K562 (cell line): ENCODE measurements at regions not wholly inside any gene's neighbourhood (a gene's known extent, or its start where the extent isn't known, plus 50 kb on each side); places are given as distances from the start of the nearest gene placed in this dataset.

Experiments
- ATAC-seq: fragments of 200-7000 bp; cut with Tn5 transposase; 3 replicates; pipeline ENCODE4 v1.9.1; 2020; ENCODE audit warnings: moderate library complexity
- BruUV-seq: library from RNA; stranded (reverse); fragments of 400-500 nt; replicated peaks from 2 replicates; lab custom pipeline; 2021; lab: Mats Ljungman, UMichigan
- CTCF ChIA-PET: fragments of 300-600 bp; formaldehyde crosslinking; extraction: SDS; loops from one replicate; lab custom pipeline; 2021; ENCODE audit warnings: low intra/inter-chr PET ratio; lab: Yijun Ruan, JAX
- POLR2A ChIA-PET: fragments of 300-600, 350-650 bp; sonication (Branson Sonifier 250); formaldehyde crosslinking; extraction: SDS; loops from one replicate; lab custom pipeline; 2021; ENCODE audit warnings: antibody characterized with exemption, inconsistent platforms; lab: Yijun Ruan, JAX
- DNase-seq, 4 experiments: peaks; one replicate each; pipeline versions ENCODE4 v3.0.0 to v3.0.0-alpha.2; 2011 to 2018; ENCODE audit warnings: low spot score in 3 of 4, mixed read lengths in 3 of 4; ENCODE audit errors: extremely low read depth in 1 of 4
- FAIRE-seq: peaks from 2 replicates; lab custom pipeline; 2011; peaks lifted over from hg19 to GRCh38; lab: Jason Lieb, UNC
- H2AFZ ChIP-seq: 2 replicates; pipeline ENCODE4 v1.6.0; 2011; ENCODE audit warnings: low read depth, low read length, control low read depth, inconsistent platforms
- H3K27ac ChIP-seq: fragments of 200-600 bp; 3 replicates; pipeline ENCODE4 v1.8.0; 2011; ENCODE audit warnings: low read depth, mild to moderate bottlenecking, control low read depth, inconsistent platforms, low read length, moderate library complexity, mixed read lengths; ENCODE audit errors: extremely low read depth
- H3K27me3 ChIP-seq, 2 experiments: fragments of 300-600 bp in 1 of 2; 2 replicates in 1 of 2; 3 replicates in 1 of 2; pipeline versions ENCODE4 v1.6.0 to v1.8.0; 2011; ENCODE audit warnings: inconsistent platforms in 2 of 2, low read length in 2 of 2, mild to moderate bottlenecking in 1 of 2, mixed read lengths in 1 of 2, moderate library complexity in 1 of 2; ENCODE audit not compliant: control insufficient read depth in 2 of 2, insufficient read depth in 2 of 2
- H3K36me3 ChIP-seq: fragments of 300-600 bp; 3 replicates; pipeline ENCODE4 v1.8.0; 2011; ENCODE audit warnings: mild to moderate bottlenecking, low read length, inconsistent platforms; ENCODE audit not compliant: control insufficient read depth, insufficient read depth
- H3K4me1 ChIP-seq, 2 experiments: fragments of 200-600 bp in 1 of 2; replicated peaks in 1 of 2; 2 replicates in 1 of 2; 3 replicates in 1 of 2; pipeline versions ENCODE4 v1.5.1 to v1.8.0; 2011; ENCODE audit warnings: inconsistent platforms in 2 of 2, low read length in 2 of 2, mild to moderate bottlenecking in 1 of 2, mixed read lengths in 1 of 2, moderate library complexity in 1 of 2; ENCODE audit not compliant: control insufficient read depth in 2 of 2, insufficient read depth in 2 of 2
- H3K4me2 ChIP-seq: 2 replicates; pipeline ENCODE4 v1.6.1; 2011; ENCODE audit warnings: low read length, control low read depth, inconsistent platforms, mixed read lengths; ENCODE audit not compliant: insufficient read depth
- H3K4me3 ChIP-seq: fragments of 200-600 bp; sonication (generic), shearing (Covaris generic); 2 replicates; pipeline ENCODE4 v1.5.1; 2016; ENCODE audit warnings: control low read depth, inconsistent platforms
- H3K79me2 ChIP-seq: fragments of 200-600 bp; 3 replicates; pipeline ENCODE4 v1.8.0; 2011; ENCODE audit warnings: low read length, inconsistent platforms; ENCODE audit not compliant: control insufficient read depth, insufficient read depth
- H3K9ac ChIP-seq, 2 experiments: 2 replicates each; pipeline versions ENCODE4 v1.6.0 to v1.6.1; 2011; ENCODE audit warnings: low read depth in 2 of 2, low read length in 2 of 2, control low read depth in 1 of 2, inconsistent platforms in 1 of 2, mild to moderate bottlenecking in 1 of 2, mixed read lengths in 1 of 2; ENCODE audit not compliant: insufficient read depth in 1 of 2
- H3K9me1 ChIP-seq: one replicate; pipeline ENCODE4 v1.6.0; 2011; ENCODE audit warnings: inconsistent platforms, mild to moderate bottlenecking, low read length, moderate library complexity; ENCODE audit not compliant: control insufficient read depth, insufficient read depth
- H3K9me3 ChIP-seq: replicated peaks from 2 replicates; pipeline ENCODE4 v1.5.1; 2011; ENCODE audit warnings: low read depth, low read length, inconsistent platforms; ENCODE audit not compliant: control insufficient read depth, insufficient read depth
- H4K20me1 ChIP-seq: replicated peaks from 2 replicates; pipeline ENCODE4 v1.6.1; 2011; ENCODE audit warnings: low read length, inconsistent platforms, mixed read lengths; ENCODE audit not compliant: control insufficient read depth, insufficient read depth
- BACH1 ChIP-seq: fragments of 200-800 bp; sonication (Bioruptor generic); IDR thresholded peaks from 2 replicates; pipeline ENCODE4 v1.6.1; 2016; ENCODE audit warnings: missing genetic modification characterization, missing compliant biosample characterization
- CTBP1 ChIP-seq: fragments of 450-650 bp; IDR thresholded peaks from 2 replicates; pipeline ENCODE4 v1.6.1; 2016; ENCODE audit warnings: borderline replicate concordance
- DDX20 ChIP-seq: fragments of 450-650 bp; IDR thresholded peaks from 2 replicates; pipeline ENCODE4 v1.6.1; 2016; ENCODE audit warnings: missing genetic modification characterization, low read depth, mild to moderate bottlenecking, missing compliant biosample characterization, moderate library complexity
- ELF1 ChIP-seq: fragments of 200-800 bp; sonication (Bioruptor generic); IDR thresholded peaks from 2 replicates; pipeline ENCODE4 v1.6.1; 2016; ENCODE audit warnings: missing genetic modification characterization, missing compliant biosample characterization
- STAT5B ChIP-seq: fragments of 250-450 bp; sonication (Bioruptor Pico); IDR thresholded peaks from 2 replicates; pipeline ENCODE4 v1.8.0; 2021; ENCODE audit warnings: mild to moderate bottlenecking, inconsistent platforms
- ZBTB8A ChIP-seq: fragments of 450-650 bp; IDR thresholded peaks from 2 replicates; pipeline ENCODE4 v1.6.1; 2018; ENCODE audit warnings: mild to moderate bottlenecking, moderate library complexity; ENCODE audit not compliant: partially characterized antibody
- ZKSCAN1 ChIP-seq: fragments of 150-350 bp; IDR thresholded peaks from 2 replicates; pipeline ENCODE4 v1.6.1; 2016; ENCODE audit warnings: low read depth, low read length
- WGBS: fragments of 100-300 bp; shearing (Covaris generic); methylation state at CpG from one replicate; pipeline ENCODE4 v1.1.6; 2016; ENCODE audit warnings: low coverage, mixed read lengths; ENCODE audit not compliant: insufficient coverage; ENCODE audit errors: missing lambda C conversion rate; 5-methylcytosine and 5-hydroxymethylcytosine counted together
- in situ Hi-C: fragments of 300-500 bp; cut with MboI; formaldehyde crosslinking; loops from 4 replicates; pipeline ENCODE4 v1.15.0; 2018; ENCODE audit warnings: inconsistent platforms, mixed read lengths
- intact Hi-C: fragments of 100-400 bp; cut with micrococcal nuclease; formaldehyde crosslinking; loops from 2 replicates; pipeline ENCODE4 v1.14.2; 2022
- TF ChIP-seq, protein P1 (sequence below): fragments of 250-450 bp; sonication (Bioruptor Pico); IDR thresholded peaks from 2 replicates; pipeline ENCODE4 v1.5.0; 2021; ENCODE audit warnings: mild to moderate bottlenecking, moderate library complexity
- TF ChIP-seq, protein P2 (sequence below), 2 experiments: fragments of 200-800 bp in 1 of 2; sonication (Bioruptor generic) in 1 of 2; sonication (generic) in 1 of 2; formaldehyde crosslinking in 1 of 2; IDR thresholded peaks in 1 of 2; conservative IDR thresholded peaks in 1 of 2; 2 replicates each; pipeline versions ENCODE4 v1.5.0 to v1.6.1; 2016 to 2020; ENCODE audit warnings: missing compliant biosample characterization in 1 of 2, missing genetic modification characterization in 1 of 2, missing genetic modification reagents in 1 of 2

DNA sequence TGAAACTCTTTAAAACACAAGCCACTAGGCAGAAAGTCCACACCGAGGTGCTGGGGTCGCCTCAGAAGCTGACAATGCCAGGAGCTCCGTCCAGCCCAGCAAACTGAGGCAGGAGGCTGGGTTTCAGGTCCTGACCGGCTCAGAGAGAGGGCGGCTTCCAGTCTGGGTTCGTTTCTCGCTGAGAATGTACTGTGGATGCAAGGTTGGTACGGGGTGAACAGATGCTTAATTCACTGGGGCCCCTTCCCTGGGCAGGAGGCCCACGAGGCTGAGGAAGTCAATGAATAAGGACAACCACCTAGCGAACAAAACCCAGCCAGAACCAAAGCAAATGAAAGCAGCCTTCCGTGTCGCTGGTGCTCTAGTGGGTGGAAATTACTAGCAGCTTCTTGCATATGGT is 142.0 kb downstream of the RTP5 start:
- no peak overlapping the region for H3K27ac ChIP-seq
- no peak overlapping the region for H3K4me3 ChIP-seq
- ATAC-seq (no peak; the same call in 2 of the 3 replicates), FAIRE-seq (no peak)
- WGBS: 12% methylated on average over 10 of the region's 12 CpGs
- H2AFZ ChIP-seq: no peak overlapping the region
- ChIA-PET CTCF (no interaction called here), POLR2A (interaction anchor here (0.7 kb wide), 1 partner anchor 14 kb away, joined by 3 read pairs; no protein-coding TSS in a partner anchor)
- no peak overlapping the region for H3K4me2 ChIP-seq
- H3K4me1 ChIP-seq: peaks cover 0 to 7% of the 10 kb centered on the region in 2 experiments; a peak in 2 of 5 replicates
- no TSS peak for BruUV-seq
- H3K36me3 ChIP-seq: no peaks in the 10 kb centered on the region
- H3K9me1 ChIP-seq: no peaks in the 10 kb centered on the region
- H3K9me3 ChIP-seq: peaks cover 2% of the 10 kb centered on the region; the same call in 1 of the 2 replicates
- no peaks in the 10 kb centered on the region for H3K79me2 ChIP-seq
- peaks cover 2 to 33% of the 10 kb centered on the region in 2 experiments; a peak in 3 of 5 replicates for H3K27me3 ChIP-seq
- no peaks in the 10 kb centered on the region for H4K20me1 ChIP-seq
- TF ChIP-seq ZKSCAN1: 0 out of 2 replicates have a peak, but pooled peaks have one; percentile 14
- TF ChIP-seq ELF1 (tag): no peak
- TF ChIP-seq, all 486 proteins: peak for 1
- in situ Hi-C loops (no loop called here), intact Hi-C loops (no loop called here)
- no peak overlapping the region for H3K9ac ChIP-seq
- DNase-seq: no peak

DNA sequence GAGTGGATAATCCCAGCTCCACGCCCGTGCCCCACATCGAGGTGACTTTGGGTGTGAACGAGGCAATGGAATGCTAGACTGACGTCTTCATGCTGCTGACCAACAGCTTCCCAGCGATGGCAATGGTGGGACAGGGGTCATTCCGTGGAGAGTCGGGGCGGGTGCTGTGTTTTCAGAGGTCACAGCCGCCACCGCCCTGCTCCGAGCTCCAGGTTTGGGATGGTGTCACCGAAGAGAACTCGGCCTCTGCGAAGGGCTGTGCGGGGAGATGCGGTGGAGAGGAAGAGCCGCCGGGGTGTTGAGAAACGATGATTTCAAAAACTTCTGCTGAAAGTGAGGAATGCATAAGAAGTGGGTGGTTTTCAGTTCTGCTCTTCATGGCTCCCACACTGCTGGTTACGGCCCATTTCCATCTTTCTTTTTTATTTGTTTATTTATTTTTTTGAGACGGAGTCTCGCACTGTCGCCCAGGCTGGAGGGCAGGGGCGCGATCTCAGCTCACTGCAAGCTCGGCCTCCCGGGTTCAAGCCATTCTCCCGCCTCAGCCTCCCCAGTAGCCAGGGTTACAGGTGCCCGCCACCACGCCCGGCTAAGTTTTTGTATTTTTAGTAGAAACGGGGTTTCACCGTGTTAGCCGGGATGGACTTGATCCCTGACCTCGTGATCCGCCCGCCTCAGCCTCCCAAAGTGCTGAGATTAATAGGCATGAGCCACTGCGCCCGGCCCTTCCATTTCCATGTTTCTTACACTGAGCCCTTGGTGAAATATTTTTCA is 142.6 kb downstream of the RTP5 start:
- POLR2A ChIA-PET: interaction anchor here (0.7 kb wide), 1 partner anchor 13 kb away, joined by 3 read pairs; no protein-coding TSS in a partner anchor
- no peak for DNase-seq
- no peak overlapping the region for H3K9ac ChIP-seq
- H4K20me1 ChIP-seq: no peaks in the 10 kb centered on the region
- in situ Hi-C loops: no loop called here
- CTCF ChIA-PET: no interaction called here
- peaks cover 0 to 7% of the 10 kb centered on the region in 2 experiments; a peak in 2 of 5 replicates for H3K4me1 ChIP-seq
- no peak for FAIRE-seq
- intact Hi-C loops: no loop called here
- peaks cover 5 to 39% of the 10 kb centered on the region in 2 experiments; a peak in 4 of 5 replicates for H3K27me3 ChIP-seq
- WGBS: 33% methylated on average over 28 of the region's 40 CpGs
- peaks cover 2% of the 10 kb centered on the region; the same call in 1 of the 2 replicates for H3K9me3 ChIP-seq
- H3K27ac ChIP-seq: no peak overlapping the region
- no peak overlapping the region for H3K4me3 ChIP-seq
- no peak overlapping the region for H3K4me2 ChIP-seq
- H3K9me1 ChIP-seq: no peaks in the 10 kb centered on the region
- H2AFZ ChIP-seq: no peak overlapping the region
- no peak for ATAC-seq
- BruUV-seq: no TSS peak
- no peaks in the 10 kb centered on the region for H3K36me3 ChIP-seq
- no peaks in the 10 kb centered on the region for H3K79me2 ChIP-seq
- TF ChIP-seq STAT5B (no peak), DDX20 (tag) (no peak), BACH1 (no peak), CTBP1 (no peak), ZBTB8A (no peak)
- TF ChIP-seq, protein P1, sequence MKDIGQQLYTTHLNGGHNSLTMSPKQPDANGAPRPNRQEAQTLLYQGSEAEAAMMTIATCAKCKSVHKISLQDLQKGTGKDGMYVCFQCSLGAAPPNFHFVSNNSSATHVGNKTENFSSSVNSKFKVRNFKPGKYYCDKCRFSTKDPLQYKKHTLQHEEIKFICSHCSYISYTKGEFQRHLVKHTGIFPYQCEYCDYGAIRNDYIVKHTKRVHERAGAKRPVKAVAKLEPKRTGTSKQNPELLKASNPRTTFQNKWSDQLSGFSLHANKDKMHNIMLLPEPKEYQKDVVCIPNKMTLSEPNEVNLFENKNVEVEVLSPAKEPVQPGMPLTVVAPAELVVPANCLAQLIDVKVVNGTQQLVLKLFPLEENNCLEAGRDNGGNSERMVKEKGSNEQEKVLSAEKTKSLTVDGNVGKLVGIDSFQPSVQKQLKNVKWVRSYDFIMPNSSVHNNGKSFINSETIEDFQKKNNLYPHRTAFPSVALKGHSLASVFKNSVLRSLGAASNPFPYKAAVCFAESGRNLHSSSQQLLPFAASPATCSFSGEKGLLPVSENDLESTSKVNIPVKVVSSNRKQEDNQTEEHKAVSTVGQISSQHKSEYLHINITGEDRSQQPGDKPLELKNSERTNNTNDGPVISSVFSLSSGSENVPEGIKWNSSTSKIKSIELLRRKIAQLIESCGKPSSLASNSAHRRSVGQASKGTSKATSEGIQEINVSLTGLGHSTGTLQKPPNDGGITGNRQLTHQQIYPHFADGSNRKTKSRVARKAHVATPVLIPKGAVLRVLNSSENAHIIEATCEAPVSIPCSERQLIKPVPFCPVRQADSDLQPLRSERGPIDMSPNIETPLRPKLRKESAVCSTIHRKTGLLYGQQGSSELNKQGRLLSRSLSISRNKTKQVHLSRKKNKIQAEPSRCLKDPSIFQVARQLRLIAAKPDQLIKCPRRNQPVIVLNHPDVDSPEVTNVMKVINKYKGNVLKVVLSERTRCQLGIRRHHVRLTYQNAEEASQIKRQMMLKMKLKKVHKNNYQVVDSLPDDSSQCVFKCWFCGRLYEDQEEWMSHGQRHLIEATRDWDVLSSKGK (CRISPR knock-in tag): no peak
- TF ChIP-seq, protein P2, sequence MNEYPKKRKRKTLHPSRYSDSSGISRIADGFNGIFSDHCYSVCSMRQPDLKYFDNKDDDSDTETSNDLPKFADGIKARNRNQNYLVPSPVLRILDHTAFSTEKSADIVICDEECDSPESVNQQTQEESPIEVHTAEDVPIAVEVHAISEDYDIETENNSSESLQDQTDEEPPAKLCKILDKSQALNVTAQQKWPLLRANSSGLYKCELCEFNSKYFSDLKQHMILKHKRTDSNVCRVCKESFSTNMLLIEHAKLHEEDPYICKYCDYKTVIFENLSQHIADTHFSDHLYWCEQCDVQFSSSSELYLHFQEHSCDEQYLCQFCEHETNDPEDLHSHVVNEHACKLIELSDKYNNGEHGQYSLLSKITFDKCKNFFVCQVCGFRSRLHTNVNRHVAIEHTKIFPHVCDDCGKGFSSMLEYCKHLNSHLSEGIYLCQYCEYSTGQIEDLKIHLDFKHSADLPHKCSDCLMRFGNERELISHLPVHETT (CRISPR knock-in tag; conservative IDR thresholded peaks at IDR 0.05 in 1 of 2, IDR thresholded peaks at IDR 0.05 in 1 of 2): no peak
